ENCODE measurements at regions not wholly inside any gene's neighbourhood (a gene's known extent, or its start where the extent isn't known, plus 50 kb on each side); places are given as distances from the start of the nearest gene placed in this dataset.
A peak's percentile ranks its signal among the peaks of the same experiment; 100 is the strongest.

DNA sequence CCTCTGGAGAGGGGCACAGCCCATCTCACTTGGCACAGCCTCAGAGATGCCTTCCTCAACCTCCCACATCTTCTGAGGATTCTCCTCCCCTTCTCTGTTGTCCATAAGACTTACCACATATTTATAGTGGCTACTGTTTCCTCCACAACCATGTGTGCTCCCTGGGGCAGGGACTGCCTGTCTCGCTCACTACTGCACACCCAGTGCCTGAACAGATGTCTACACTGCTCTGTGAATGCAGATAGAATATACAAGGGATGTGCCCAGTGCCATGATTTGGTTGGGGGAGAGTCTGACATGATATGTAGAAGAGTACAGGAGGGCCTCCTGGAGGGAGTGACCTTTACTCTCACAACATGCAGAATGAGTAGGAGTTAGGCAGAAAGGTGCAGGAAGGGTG is 67.3 kb upstream of the ANO1 start:
- Histone ChIP-seq H3K36me3 (ENCODE audit: control insufficient read depth in 1 of 2, insufficient read depth in 2 of 2, low read depth in 1 of 2, low read length in 2 of 2) (no peaks in the 10 kb centered on the region), H3K4me1 (ENCODE audit: control insufficient read depth, insufficient read depth, low read depth, low read length) (no peaks in the 10 kb centered on the region), H3K23ac (ENCODE audit: low read length in 2 of 2) (no peak overlapping the region), H3K18ac (ENCODE audit: low read depth in 1 of 2, low read length in 2 of 2) (no peak overlapping the region), H3K27ac (ENCODE audit: low read length, poor library complexity, severe bottlenecking) (no peak overlapping the region), H2AFZ (ENCODE audit: low read depth, low read length) (no peak overlapping the region), H3K4ac (ENCODE audit: low read depth in 1 of 2, low read length in 2 of 2) (no peak overlapping the region), H2BK5ac (ENCODE audit: low read depth, low read length, poor library complexity, severe bottlenecking) (no peak overlapping the region), H3K9ac (ENCODE audit: low read length) (no peak overlapping the region), H3K14ac (ENCODE audit: low read length in 2 of 2) (no peak overlapping the region), H3K4me2 (ENCODE audit: low read length, poor library complexity, severe bottlenecking) (no peak overlapping the region), H3K27me3 (ENCODE audit: control insufficient read depth in 1 of 2, insufficient read depth in 1 of 2, low read length in 2 of 2) (peaks cover 16 to 41% of the 10 kb centered on the region in 2 experiments), H4K91ac (ENCODE audit: low read length) (no peak overlapping the region), H3K4me3 (ENCODE audit: insufficient read depth in 1 of 2, low read depth in 1 of 2, low read length in 2 of 2) (no peak overlapping the region), H2BK120ac (ENCODE audit: low read depth, low read length) (no peak overlapping the region), H4K8ac (ENCODE audit: low read length) (no peak overlapping the region), H3K9me3 (ENCODE audit: control insufficient read depth, low read length) (no peaks in the 10 kb centered on the region), H2AK5ac (ENCODE audit: low read length, severe bottlenecking) (no peak overlapping the region), H3K79me1 (replicated peaks; ENCODE audit: low read length, poor library complexity, severe bottlenecking) (no peaks in the 10 kb centered on the region), H2BK15ac (ENCODE audit: low read depth, poor library complexity, severe bottlenecking) (no peak overlapping the region), H2BK12ac (ENCODE audit: low read length in 2 of 2) (peak overlapping the region in 1 of 2 experiments; percentile 32)
- 74% methylated on average over 1 of the region's 1 CpG for WGBS
- no peak for DNase-seq

DNA sequence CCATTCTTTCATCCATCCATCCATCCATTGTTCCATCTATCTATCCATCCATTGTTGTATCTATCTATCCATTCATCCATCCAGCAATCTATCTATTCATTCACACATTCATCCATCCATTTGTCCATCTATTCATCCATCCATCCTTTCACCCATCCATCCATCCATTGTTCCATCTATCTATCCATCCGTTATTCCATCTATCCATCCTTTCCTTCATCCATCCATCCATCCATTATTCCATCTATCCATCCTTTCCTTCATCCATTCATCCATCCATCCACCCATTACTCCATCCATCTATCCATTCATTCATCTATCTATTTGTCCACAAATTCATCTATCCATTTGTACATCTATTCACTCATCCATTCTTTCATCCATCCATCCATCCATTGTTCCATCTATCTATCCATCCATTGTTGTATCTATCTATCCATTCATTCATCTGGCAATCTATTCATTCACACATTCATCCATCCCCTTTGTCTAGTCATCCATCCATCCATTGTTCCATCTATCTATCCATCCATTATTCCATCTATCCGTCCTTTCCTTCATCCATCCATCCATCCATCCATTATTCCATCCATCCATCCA is 65.9 kb upstream of the ANO1 start:
- Histone ChIP-seq H3K27ac (ENCODE audit: low read length, poor library complexity, severe bottlenecking) (no peak overlapping the region), H2BK12ac (ENCODE audit: low read length in 2 of 2) (no peak overlapping the region), H3K18ac (ENCODE audit: low read depth in 1 of 2, low read length in 2 of 2) (no peak overlapping the region), H3K4ac (ENCODE audit: low read depth in 1 of 2, low read length in 2 of 2) (no peak overlapping the region), H3K4me2 (ENCODE audit: low read length, poor library complexity, severe bottlenecking) (no peak overlapping the region), H2AK5ac (ENCODE audit: low read length, severe bottlenecking) (no peak overlapping the region), H3K36me3 (ENCODE audit: control insufficient read depth in 1 of 2, insufficient read depth in 2 of 2, low read depth in 1 of 2, low read length in 2 of 2) (no peaks in the 10 kb centered on the region), H2BK5ac (ENCODE audit: low read depth, low read length, poor library complexity, severe bottlenecking) (no peak overlapping the region), H3K4me1 (ENCODE audit: control insufficient read depth, insufficient read depth, low read depth, low read length) (no peaks in the 10 kb centered on the region), H2BK120ac (ENCODE audit: low read depth, low read length) (no peak overlapping the region), H3K9ac (ENCODE audit: low read length) (no peak overlapping the region), H2BK15ac (ENCODE audit: low read depth, poor library complexity, severe bottlenecking) (no peak overlapping the region), H3K14ac (ENCODE audit: low read length in 2 of 2) (no peak overlapping the region), H4K91ac (ENCODE audit: low read length) (no peak overlapping the region), H4K8ac (ENCODE audit: low read length) (no peak overlapping the region), H3K4me3 (ENCODE audit: insufficient read depth in 1 of 2, low read depth in 1 of 2, low read length in 2 of 2) (no peak overlapping the region), H2AFZ (ENCODE audit: low read depth, low read length) (no peak overlapping the region), H3K27me3 (ENCODE audit: control insufficient read depth in 1 of 2, insufficient read depth in 1 of 2, low read length in 2 of 2) (peaks cover 10 to 36% of the 10 kb centered on the region in 2 experiments), H3K9me3 (ENCODE audit: control insufficient read depth, low read length) (no peaks in the 10 kb centered on the region), H3K79me1 (replicated peaks; ENCODE audit: low read length, poor library complexity, severe bottlenecking) (no peaks in the 10 kb centered on the region), H3K23ac (ENCODE audit: low read length in 2 of 2) (no peak overlapping the region)
- no peak for DNase-seq
- 77% methylated on average over 2 of the region's 2 CpGs for WGBS

DNA sequence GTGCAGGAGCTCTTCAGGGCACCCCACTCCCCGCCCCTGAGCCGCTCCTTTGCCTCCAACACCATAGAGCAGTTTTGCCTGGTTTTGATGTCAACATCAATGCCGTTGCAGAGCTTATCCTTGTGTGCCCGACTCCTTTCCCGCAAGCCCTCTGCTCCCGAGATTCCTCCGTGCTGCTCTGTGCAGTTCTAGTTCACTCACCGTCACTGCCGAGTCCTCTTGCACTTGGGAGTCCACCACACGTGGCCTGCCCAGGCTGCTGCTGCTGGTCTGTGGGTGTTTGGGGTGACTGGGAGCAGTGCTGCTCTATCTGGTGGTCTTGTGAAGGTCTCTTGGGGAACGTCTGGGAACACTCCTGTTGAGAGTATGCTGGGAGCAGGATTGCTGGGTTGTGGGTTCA is 63.8 kb upstream of the ANO1 start:
- Histone ChIP-seq H3K4me3 (ENCODE audit: insufficient read depth in 1 of 2, low read depth in 1 of 2, low read length in 2 of 2) (no peak overlapping the region), H3K79me1 (replicated peaks; ENCODE audit: low read length, poor library complexity, severe bottlenecking) (no peaks in the 10 kb centered on the region), H2BK12ac (ENCODE audit: low read length in 2 of 2) (peak overlapping the region in 1 of 2 experiments; percentile 61), H2BK5ac (ENCODE audit: low read depth, low read length, poor library complexity, severe bottlenecking) (no peak overlapping the region), H2AK5ac (ENCODE audit: low read length, severe bottlenecking) (no peak overlapping the region), H3K14ac (ENCODE audit: low read length in 2 of 2) (peak overlapping the region in 1 of 2 experiments; percentile 58), H3K23ac (ENCODE audit: low read length in 2 of 2) (no peak overlapping the region), H4K8ac (ENCODE audit: low read length) (no peak overlapping the region), H3K4me2 (ENCODE audit: low read length, poor library complexity, severe bottlenecking) (no peak overlapping the region), H4K91ac (ENCODE audit: low read length) (no peak overlapping the region), H3K36me3 (ENCODE audit: control insufficient read depth in 1 of 2, insufficient read depth in 2 of 2, low read depth in 1 of 2, low read length in 2 of 2) (no peaks in the 10 kb centered on the region), H2BK15ac (ENCODE audit: low read depth, poor library complexity, severe bottlenecking) (no peak overlapping the region), H2AFZ (ENCODE audit: low read depth, low read length) (no peak overlapping the region), H3K18ac (ENCODE audit: low read depth in 1 of 2, low read length in 2 of 2) (no peak overlapping the region), H3K27ac (ENCODE audit: low read length, poor library complexity, severe bottlenecking) (no peak overlapping the region), H3K9ac (ENCODE audit: low read length) (no peak overlapping the region), H2BK120ac (ENCODE audit: low read depth, low read length) (no peak overlapping the region), H3K9me3 (ENCODE audit: control insufficient read depth, low read length) (no peaks in the 10 kb centered on the region), H3K4ac (ENCODE audit: low read depth in 1 of 2, low read length in 2 of 2) (no peak overlapping the region), H3K27me3 (ENCODE audit: control insufficient read depth in 1 of 2, insufficient read depth in 1 of 2, low read length in 2 of 2) (peaks cover 10 to 20% of the 10 kb centered on the region in 2 experiments), H3K4me1 (ENCODE audit: control insufficient read depth, insufficient read depth, low read depth, low read length) (no peaks in the 10 kb centered on the region)
- 92% methylated on average over 11 of the region's 11 CpGs for WGBS
- DNase-seq = no peak

GRCh38 chr11:70016666-70017367 is 61.3 kb upstream of the ANO1 start:
- no peak overlapping the region for H3K27ac ChIP-seq (ENCODE audit: low read length, poor library complexity, severe bottlenecking)
- no peak overlapping the region for H3K18ac ChIP-seq (ENCODE audit: low read depth in 1 of 2, low read length in 2 of 2)
- H2AFZ ChIP-seq (ENCODE audit: low read depth, low read length) = no peak overlapping the region
- peak overlapping the region; percentile 8 for H3K9ac ChIP-seq (ENCODE audit: low read length)
- no peak overlapping the region for H3K4me2 ChIP-seq (ENCODE audit: low read length, poor library complexity, severe bottlenecking)
- H4K8ac ChIP-seq (ENCODE audit: low read length) = no peak overlapping the region
- H2AK5ac ChIP-seq (ENCODE audit: low read length, severe bottlenecking) = no peak overlapping the region
- H2BK12ac ChIP-seq (ENCODE audit: low read length in 2 of 2) = no peak overlapping the region
- H3K4me1 ChIP-seq (ENCODE audit: control insufficient read depth, insufficient read depth, low read depth, low read length) = no peaks in the 10 kb centered on the region
- no peaks in the 10 kb centered on the region for H3K9me3 ChIP-seq (ENCODE audit: control insufficient read depth, low read length)
- H3K14ac ChIP-seq (ENCODE audit: low read length in 2 of 2) = no peak overlapping the region
- no peaks in the 10 kb centered on the region for H3K79me1 ChIP-seq (replicated peaks; ENCODE audit: low read length, poor library complexity, severe bottlenecking)
- DNase-seq = peak; percentile 4
- peak overlapping the region in 1 of 2 experiments; percentile 5 for H3K23ac ChIP-seq (ENCODE audit: low read length in 2 of 2)
- H3K36me3 ChIP-seq (ENCODE audit: control insufficient read depth in 1 of 2, insufficient read depth in 2 of 2, low read depth in 1 of 2, low read length in 2 of 2) = no peaks in the 10 kb centered on the region
- no peak overlapping the region for H3K4ac ChIP-seq (ENCODE audit: low read depth in 1 of 2, low read length in 2 of 2)
- no peak overlapping the region for H2BK5ac ChIP-seq (ENCODE audit: low read depth, low read length, poor library complexity, severe bottlenecking)
- peaks cover 1 to 20% of the 10 kb centered on the region in 2 experiments for H3K27me3 ChIP-seq (ENCODE audit: control insufficient read depth in 1 of 2, insufficient read depth in 1 of 2, low read length in 2 of 2)
- no peak overlapping the region for H2BK120ac ChIP-seq (ENCODE audit: low read depth, low read length)
- 63% methylated on average over 14 of the region's 14 CpGs for WGBS
- H4K91ac ChIP-seq (ENCODE audit: low read length) = no peak overlapping the region
- no peak overlapping the region for H3K4me3 ChIP-seq (ENCODE audit: insufficient read depth in 1 of 2, low read depth in 1 of 2, low read length in 2 of 2)
- H2BK15ac ChIP-seq (ENCODE audit: low read depth, poor library complexity, severe bottlenecking) = no peak overlapping the region
